H54 (cell line): ENCODE measurements at regions not wholly inside any gene's neighbourhood (a gene's known extent, or its start where the extent isn't known, plus 50 kb on each side); places are given as distances from the start of the nearest gene placed in this dataset.
"Not testable (repeated sequence)": the region's sequence is repeated elsewhere in the genome, so short reads cannot be mapped to it uniquely, and the experiment has no call there.

Source experiments
- DNase-seq: peaks from one replicate; pipeline ENCODE4 v3.0.0; 2011; ENCODE audit warnings: low spot score, mixed read lengths; ENCODE audit not compliant: insufficient read length
- FAIRE-seq: peaks from 3 replicates; lab custom pipeline; 2011; peaks lifted over from hg19 to GRCh38; lab: Jason Lieb, UNC
- POLR2A ChIP-seq: IDR thresholded peaks from 2 replicates; pipeline ENCODE4 v1.6.1; 2011; ENCODE audit warnings: low read depth, mild to moderate bottlenecking, low read length

- no peak for TF ChIP-seq POLR2A
- DNase-seq: no peak
Measured at GRCh38 chrX:106404512-106404911, 207.3 kb upstream of the RADX start.

GRCh38 chrX:106415276-106415895 lies 196.4 kb upstream of the RADX start:
- FAIRE-seq: no peak
- DNase-seq: no peak
- TF ChIP-seq POLR2A: no peak

More at GRCh38 chrX:106404512-106404911, 207.3 kb upstream of the RADX start:
- no peak for FAIRE-seq

GRCh38 chrX:106436691-106437090 lies 175.1 kb upstream of the RADX start:
- DNase-seq: no peak
- TF ChIP-seq POLR2A: no peak
- no peak for FAIRE-seq

GRCh38 chrX:106437407-106437806 lies 174.4 kb upstream of the RADX start:
- DNase-seq (no peak), FAIRE-seq (no peak)
- TF ChIP-seq POLR2A: no peak

GRCh38 chrX:106450405-106450804 lies 161.4 kb upstream of the RADX start:
- TF ChIP-seq POLR2A: no peak
- no peak for DNase-seq
- FAIRE-seq: no peak

- no peak for TF ChIP-seq POLR2A
- FAIRE-seq: no peak
- no peak for DNase-seq
Measured at GRCh38 chrX:106451933-106452332, 159.8 kb upstream of the RADX start.

GRCh38 chrX:106454991-106455390 lies 156.8 kb upstream of the RADX start:
- FAIRE-seq: no peak
- no peak for DNase-seq
- no peak for TF ChIP-seq POLR2A

GRCh38 chrX:106457802-106458201 lies 154.0 kb upstream of the RADX start:
- DNase-seq (no peak), FAIRE-seq (no peak)
- TF ChIP-seq POLR2A: no peak

GRCh38 chrX:106467422-106467821 lies 144.4 kb upstream of the RADX start:
- DNase-seq: no peak
- TF ChIP-seq POLR2A: no peak
- no peak for FAIRE-seq

- FAIRE-seq: no peak
- no peak for DNase-seq
- no peak for TF ChIP-seq POLR2A
Measured at GRCh38 chrX:106467943-106468342, 143.8 kb upstream of the RADX start.

GRCh38 chrX:106468433-106468832 lies 143.3 kb upstream of the RADX start:
- TF ChIP-seq POLR2A: no peak
- no peak for FAIRE-seq
- DNase-seq: no peak

- FAIRE-seq (no peak), DNase-seq (no peak)
- TF ChIP-seq POLR2A: no peak
Measured at GRCh38 chrX:106479920-106480319, 131.9 kb upstream of the RADX start.

GRCh38 chrX:106481341-106481740 lies 130.4 kb upstream of the RADX start:
- DNase-seq: no peak
- FAIRE-seq: peak; percentile 38

GRCh38 chrX:106484233-106484632 lies 127.5 kb upstream of the RADX start:
- no peak for TF ChIP-seq POLR2A
- FAIRE-seq: no peak
- no peak for DNase-seq

More at GRCh38 chrX:106481341-106481740, 130.4 kb upstream of the RADX start:
- no peak for TF ChIP-seq POLR2A

GRCh38 chrX:106493210-106493816 lies 118.5 kb upstream of the RADX start:
- not testable (repeated sequence) for FAIRE-seq

GRCh38 chrX:106499473-106499872 lies 112.3 kb upstream of the RADX start:
- TF ChIP-seq POLR2A: no peak
- DNase-seq (no peak), FAIRE-seq (no peak)

More at GRCh38 chrX:106493210-106493816, 118.5 kb upstream of the RADX start:
- not testable (repeated sequence) for DNase-seq
